K562 (cell line): ENCODE measurements at regions not wholly inside any gene's neighbourhood (a gene's known extent, or its start where the extent isn't known, plus 50 kb on each side); places are given as distances from the start of the nearest gene placed in this dataset.
"Not testable (repeated sequence)": the region's sequence is repeated elsewhere in the genome, so short reads cannot be mapped to it uniquely, and the experiment has no call there.

ENCODE experiments used
- ATAC-seq: fragments of 200-7000 bp; cut with Tn5 transposase; 3 replicates; pipeline ENCODE4 v1.9.1; 2020; ENCODE audit warnings: moderate library complexity
- BruUV-seq: library from RNA; stranded (reverse); fragments of 400-500 nt; replicated peaks from 2 replicates; lab custom pipeline; 2021; lab: Mats Ljungman, UMichigan
- CTCF ChIA-PET: fragments of 300-600 bp; formaldehyde crosslinking; extraction: SDS; loops from one replicate; lab custom pipeline; 2021; ENCODE audit warnings: low intra/inter-chr PET ratio; lab: Yijun Ruan, JAX
- POLR2A ChIA-PET: fragments of 300-600, 350-650 bp; sonication (Branson Sonifier 250); formaldehyde crosslinking; extraction: SDS; loops from one replicate; lab custom pipeline; 2021; ENCODE audit warnings: antibody characterized with exemption, inconsistent platforms; lab: Yijun Ruan, JAX
- DNase-seq, 4 experiments: peaks; one replicate each; pipeline versions ENCODE4 v3.0.0 to v3.0.0-alpha.2; 2011 to 2018; ENCODE audit warnings: low spot score in 3 of 4, mixed read lengths in 3 of 4; ENCODE audit errors: extremely low read depth in 1 of 4
- FAIRE-seq: peaks from 2 replicates; lab custom pipeline; 2011; peaks lifted over from hg19 to GRCh38; lab: Jason Lieb, UNC
- H2AFZ ChIP-seq: 2 replicates; pipeline ENCODE4 v1.6.0; 2011; ENCODE audit warnings: low read depth, low read length, control low read depth, inconsistent platforms
- H3K27ac ChIP-seq: fragments of 200-600 bp; 3 replicates; pipeline ENCODE4 v1.8.0; 2011; ENCODE audit warnings: low read depth, mild to moderate bottlenecking, control low read depth, inconsistent platforms, low read length, moderate library complexity, mixed read lengths; ENCODE audit errors: extremely low read depth
- H3K27me3 ChIP-seq, 2 experiments: fragments of 300-600 bp in 1 of 2; 2 replicates in 1 of 2; 3 replicates in 1 of 2; pipeline versions ENCODE4 v1.6.0 to v1.8.0; 2011; ENCODE audit warnings: inconsistent platforms in 2 of 2, low read length in 2 of 2, mild to moderate bottlenecking in 1 of 2, mixed read lengths in 1 of 2, moderate library complexity in 1 of 2; ENCODE audit not compliant: control insufficient read depth in 2 of 2, insufficient read depth in 2 of 2
- H3K36me3 ChIP-seq: fragments of 300-600 bp; 3 replicates; pipeline ENCODE4 v1.8.0; 2011; ENCODE audit warnings: mild to moderate bottlenecking, low read length, inconsistent platforms; ENCODE audit not compliant: control insufficient read depth, insufficient read depth
- H3K4me1 ChIP-seq, 2 experiments: fragments of 200-600 bp in 1 of 2; replicated peaks in 1 of 2; 2 replicates in 1 of 2; 3 replicates in 1 of 2; pipeline versions ENCODE4 v1.5.1 to v1.8.0; 2011; ENCODE audit warnings: inconsistent platforms in 2 of 2, low read length in 2 of 2, mild to moderate bottlenecking in 1 of 2, mixed read lengths in 1 of 2, moderate library complexity in 1 of 2; ENCODE audit not compliant: control insufficient read depth in 2 of 2, insufficient read depth in 2 of 2
- H3K4me2 ChIP-seq: 2 replicates; pipeline ENCODE4 v1.6.1; 2011; ENCODE audit warnings: low read length, control low read depth, inconsistent platforms, mixed read lengths; ENCODE audit not compliant: insufficient read depth
- H3K4me3 ChIP-seq: fragments of 200-600 bp; sonication (generic), shearing (Covaris generic); 2 replicates; pipeline ENCODE4 v1.5.1; 2016; ENCODE audit warnings: control low read depth, inconsistent platforms
- H3K79me2 ChIP-seq: fragments of 200-600 bp; 3 replicates; pipeline ENCODE4 v1.8.0; 2011; ENCODE audit warnings: low read length, inconsistent platforms; ENCODE audit not compliant: control insufficient read depth, insufficient read depth
- H3K9ac ChIP-seq, 2 experiments: 2 replicates each; pipeline versions ENCODE4 v1.6.0 to v1.6.1; 2011; ENCODE audit warnings: low read depth in 2 of 2, low read length in 2 of 2, control low read depth in 1 of 2, inconsistent platforms in 1 of 2, mild to moderate bottlenecking in 1 of 2, mixed read lengths in 1 of 2; ENCODE audit not compliant: insufficient read depth in 1 of 2
- H3K9me1 ChIP-seq: one replicate; pipeline ENCODE4 v1.6.0; 2011; ENCODE audit warnings: inconsistent platforms, mild to moderate bottlenecking, low read length, moderate library complexity; ENCODE audit not compliant: control insufficient read depth, insufficient read depth
- H3K9me3 ChIP-seq: replicated peaks from 2 replicates; pipeline ENCODE4 v1.5.1; 2011; ENCODE audit warnings: low read depth, low read length, inconsistent platforms; ENCODE audit not compliant: control insufficient read depth, insufficient read depth
- H4K20me1 ChIP-seq: replicated peaks from 2 replicates; pipeline ENCODE4 v1.6.1; 2011; ENCODE audit warnings: low read length, inconsistent platforms, mixed read lengths; ENCODE audit not compliant: control insufficient read depth, insufficient read depth
- ERF ChIP-seq: fragments of 450-650 bp; formaldehyde crosslinking; IDR thresholded peaks from 2 replicates; pipeline ENCODE4 v1.4.0; 2020; ENCODE audit warnings: mild to moderate bottlenecking, mixed read lengths
- HDAC1 ChIP-seq, 2 experiments: fragments of 450-650 bp; IDR thresholded peaks; 2 replicates each; pipeline ENCODE4 v1.6.1; 2016 to 2017; ENCODE audit warnings: inconsistent platforms in 1 of 2, mild to moderate bottlenecking in 1 of 2, moderate library complexity in 1 of 2
- MAFG ChIP-seq: fragments of 450-650 bp; conservative IDR thresholded peaks from 2 replicates; pipeline ENCODE4 v1.6.1; 2016; ENCODE audit warnings: missing genetic modification characterization, missing compliant biosample characterization
- MCM2 ChIP-seq: fragments of 450-650 bp; IDR thresholded peaks from 2 replicates; pipeline ENCODE4 v1.6.1; 2017; ENCODE audit warnings: low read depth, mild to moderate bottlenecking
- ZBTB26 ChIP-seq: fragments of 450-650 bp; formaldehyde crosslinking; IDR thresholded peaks from 2 replicates; pipeline ENCODE4 v1.4.0; 2022; ENCODE audit warnings: missing genetic modification characterization
- ZC3H11A ChIP-seq: IDR thresholded peaks from 2 replicates; pipeline ENCODE4 v1.6.1; 2012; ENCODE audit warnings: low read depth, low read length, improper control_type of control experiment
- ZFP36 ChIP-seq: fragments of 150-350 bp; IDR thresholded peaks from 2 replicates; pipeline ENCODE4 v1.6.1; 2018; ENCODE audit warnings: low read length, low read depth; ENCODE audit not compliant: partially characterized antibody
- ZNF707 ChIP-seq: fragments of 250-450 bp; sonication (Bioruptor Pico); conservative IDR thresholded peaks from 2 replicates; pipeline ENCODE4 v1.8.0; 2022; ENCODE audit warnings: inconsistent platforms, mild to moderate bottlenecking, moderate library complexity
- WGBS: fragments of 100-300 bp; shearing (Covaris generic); methylation state at CpG from one replicate; pipeline ENCODE4 v1.1.6; 2016; ENCODE audit warnings: low coverage, mixed read lengths; ENCODE audit not compliant: insufficient coverage; ENCODE audit errors: missing lambda C conversion rate; 5-methylcytosine and 5-hydroxymethylcytosine counted together
- in situ Hi-C: fragments of 300-500 bp; cut with MboI; formaldehyde crosslinking; loops from 4 replicates; pipeline ENCODE4 v1.15.0; 2018; ENCODE audit warnings: inconsistent platforms, mixed read lengths
- intact Hi-C: fragments of 100-400 bp; cut with micrococcal nuclease; formaldehyde crosslinking; loops from 2 replicates; pipeline ENCODE4 v1.14.2; 2022
- TF ChIP-seq, protein P1 (sequence below): fragments of 150-350 bp; IDR thresholded peaks from 2 replicates; pipeline ENCODE4 v1.6.1; 2014; ENCODE audit warnings: low read depth, mild to moderate bottlenecking, low read length, borderline replicate concordance
- TF ChIP-seq, protein P2 (sequence below): sonication (generic); formaldehyde crosslinking; IDR thresholded peaks from 2 replicates; pipeline ENCODE4 v1.8.1; 2022; ENCODE audit warnings: missing genetic modification reagents

DNA sequence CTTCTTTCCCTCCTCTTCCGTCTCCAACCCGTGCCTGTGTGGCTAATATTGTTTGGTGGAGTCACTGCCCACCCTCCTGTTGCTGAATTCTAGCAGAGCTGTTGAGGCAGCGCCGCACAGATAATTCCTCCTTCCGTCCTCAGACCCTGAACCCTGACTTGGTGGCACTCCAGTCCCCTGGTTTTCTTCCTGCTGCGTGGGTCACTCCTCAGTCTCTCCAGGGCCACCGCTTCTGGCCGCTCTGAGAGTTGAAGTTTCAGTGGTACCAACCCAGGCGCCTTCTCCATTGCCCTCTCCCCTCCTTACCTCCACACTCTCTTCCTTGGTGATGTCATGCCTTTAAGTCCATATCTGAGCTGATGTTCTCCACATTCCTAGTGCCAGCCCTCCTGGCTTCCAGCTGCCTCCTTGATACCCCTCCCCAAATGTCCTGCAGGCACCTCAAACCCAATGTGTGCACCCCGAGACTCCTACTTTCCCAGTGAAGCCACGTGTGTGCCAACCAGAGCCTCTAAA lies 54.5 kb upstream of the RASD2 start:
- Histone ChIP-seq H3K27ac (no peak overlapping the region), H3K9me3 (no peaks in the 10 kb centered on the region), H3K36me3 (no peaks in the 10 kb centered on the region), H3K4me1 (peaks cover 0 to 2% of the 10 kb centered on the region in 2 experiments; a peak in 1 of 5 replicates), H3K79me2 (no peaks in the 10 kb centered on the region), H3K9ac (no peak overlapping the region)
- no peak for DNase-seq
- intact Hi-C loops (no loop called here), in situ Hi-C loops (no loop called here)
- ATAC-seq: no peak
- TF ChIP-seq ZNF707 (CRISPR knock-in tag) (no peak), ZBTB26 (no peak), ERF (CRISPR knock-in tag) (no peak), MCM2 (no peak), ZFP36 (no peak), MAFG (tag) (no peak), HDAC1 (IDR thresholded peaks at IDR 0.05) (no peak), ZC3H11A (no peak)
- TF ChIP-seq, protein P1, sequence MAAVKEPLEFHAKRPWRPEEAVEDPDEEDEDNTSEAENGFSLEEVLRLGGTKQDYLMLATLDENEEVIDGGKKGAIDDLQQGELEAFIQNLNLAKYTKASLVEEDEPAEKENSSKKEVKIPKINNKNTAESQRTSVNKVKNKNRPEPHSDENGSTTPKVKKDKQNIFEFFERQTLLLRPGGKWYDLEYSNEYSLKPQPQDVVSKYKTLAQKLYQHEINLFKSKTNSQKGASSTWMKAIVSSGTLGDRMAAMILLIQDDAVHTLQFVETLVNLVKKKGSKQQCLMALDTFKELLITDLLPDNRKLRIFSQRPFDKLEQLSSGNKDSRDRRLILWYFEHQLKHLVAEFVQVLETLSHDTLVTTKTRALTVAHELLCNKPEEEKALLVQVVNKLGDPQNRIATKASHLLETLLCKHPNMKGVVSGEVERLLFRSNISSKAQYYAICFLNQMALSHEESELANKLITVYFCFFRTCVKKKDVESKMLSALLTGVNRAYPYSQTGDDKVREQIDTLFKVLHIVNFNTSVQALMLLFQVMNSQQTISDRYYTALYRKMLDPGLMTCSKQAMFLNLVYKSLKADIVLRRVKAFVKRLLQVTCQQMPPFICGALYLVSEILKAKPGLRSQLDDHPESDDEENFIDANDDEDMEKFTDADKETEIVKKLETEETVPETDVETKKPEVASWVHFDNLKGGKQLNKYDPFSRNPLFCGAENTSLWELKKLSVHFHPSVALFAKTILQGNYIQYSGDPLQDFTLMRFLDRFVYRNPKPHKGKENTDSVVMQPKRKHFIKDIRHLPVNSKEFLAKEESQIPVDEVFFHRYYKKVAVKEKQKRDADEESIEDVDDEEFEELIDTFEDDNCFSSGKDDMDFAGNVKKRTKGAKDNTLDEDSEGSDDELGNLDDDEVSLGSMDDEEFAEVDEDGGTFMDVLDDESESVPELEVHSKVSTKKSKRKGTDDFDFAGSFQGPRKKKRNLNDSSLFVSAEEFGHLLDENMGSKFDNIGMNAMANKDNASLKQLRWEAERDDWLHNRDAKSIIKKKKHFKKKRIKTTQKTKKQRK: no peak
- TF ChIP-seq, protein P2, sequence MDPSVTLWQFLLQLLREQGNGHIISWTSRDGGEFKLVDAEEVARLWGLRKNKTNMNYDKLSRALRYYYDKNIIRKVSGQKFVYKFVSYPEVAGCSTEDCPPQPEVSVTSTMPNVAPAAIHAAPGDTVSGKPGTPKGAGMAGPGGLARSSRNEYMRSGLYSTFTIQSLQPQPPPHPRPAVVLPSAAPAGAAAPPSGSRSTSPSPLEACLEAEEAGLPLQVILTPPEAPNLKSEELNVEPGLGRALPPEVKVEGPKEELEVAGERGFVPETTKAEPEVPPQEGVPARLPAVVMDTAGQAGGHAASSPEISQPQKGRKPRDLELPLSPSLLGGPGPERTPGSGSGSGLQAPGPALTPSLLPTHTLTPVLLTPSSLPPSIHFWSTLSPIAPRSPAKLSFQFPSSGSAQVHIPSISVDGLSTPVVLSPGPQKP (CRISPR knock-in tag): no peak
- TF ChIP-seq, all 486 proteins: peak for 0
- WGBS: 0% methylated on average over 11 of the region's 11 CpGs
- no peak for FAIRE-seq
- no TSS peak for BruUV-seq
- Histone ChIP-seq H3K27me3 (peaks cover 2 to 29% of the 10 kb centered on the region in 2 experiments; a peak in 4 of 5 replicates), H2AFZ (no peak overlapping the region), H3K9me1 (no peaks in the 10 kb centered on the region), H4K20me1 (no peaks in the 10 kb centered on the region), H3K4me2 (no peak overlapping the region), H3K4me3 (no peak overlapping the region)
- CTCF ChIA-PET: no interaction called here
- POLR2A ChIA-PET: interaction anchor here (1.1 kb wide), 1 partner anchor 25 kb away, joined by 3 read pairs; no protein-coding TSS in a partner anchor

DNA sequence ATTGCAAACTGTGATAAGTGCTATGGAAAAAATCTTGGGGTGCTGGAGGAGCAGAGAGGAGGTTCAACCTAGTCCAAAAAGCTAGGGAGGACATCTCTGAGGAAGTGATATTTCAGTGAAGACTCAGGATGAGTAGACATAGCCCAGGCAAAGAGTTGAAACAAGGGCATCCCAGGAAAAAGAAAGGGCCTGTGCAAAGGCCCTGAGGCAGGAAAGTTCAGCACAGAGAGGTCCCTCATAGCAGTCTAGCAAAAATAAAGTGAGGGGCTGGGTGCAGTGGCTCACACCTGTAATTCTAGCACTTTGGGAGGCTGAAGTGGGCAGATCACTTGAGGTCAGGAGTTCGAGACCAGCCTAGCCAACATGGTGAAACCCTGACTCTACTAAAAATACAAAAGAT lies 53.0 kb upstream of the RASD2 start:
- H3K27ac ChIP-seq, H3K79me2 ChIP-seq, H2AFZ ChIP-seq, ATAC-seq, H3K36me3 ChIP-seq, in situ Hi-C loops, DNase-seq, H4K20me1 ChIP-seq, intact Hi-C loops, H3K4me3 ChIP-seq, FAIRE-seq, H3K4me2 ChIP-seq, H3K4me1 ChIP-seq, BruUV-seq, H3K9me1 ChIP-seq, CTCF ChIA-PET, H3K9ac ChIP-seq, H3K9me3 ChIP-seq, POLR2A ChIA-PET: not testable (repeated sequence)
- H3K27me3 ChIP-seq: peaks cover 2 to 29% of the 10 kb centered on the region in 2 experiments; a peak in 4 of 5 replicates
- 0% methylated on average over 1 of the region's 1 CpG for WGBS
